ENCODE measurements at regions not wholly inside any gene's neighbourhood (a gene's known extent, or its start where the extent isn't known, plus 50 kb on each side); places are given as distances from the start of the nearest gene placed in this dataset.

- 36 to 54% methylated on average over 5 of the region's 5 CpGs for WGBS, 2 donors
- no peaks in the 10 kb centered on the region for H3K4me1 ChIP-seq
- TF ChIP-seq POLR2A (IDR thresholded peaks at IDR 0.05) (no peak), EP300 (IDR thresholded peaks at IDR 0.05) (no peak), CTCF (IDR thresholded peaks at IDR 0.05) (no peak)
- H3K27me3 ChIP-seq: no peaks in the 10 kb centered on the region
- H3K4me3 ChIP-seq: no peak overlapping the region
- no peak overlapping the region for H3K27ac ChIP-seq
- no peaks in the 10 kb centered on the region for H3K36me3 ChIP-seq
- H3K9me3 ChIP-seq: peaks cover 0 to 5% (median 0%) of the 10 kb centered on the region in 4 donors
- no peak for DNase-seq (ENCODE audit: low spot score in 2 of 2)
Observed at GRCh38 chr10:130491011-130491692, 355.0 kb downstream of the GLRX3 start.

DNA sequence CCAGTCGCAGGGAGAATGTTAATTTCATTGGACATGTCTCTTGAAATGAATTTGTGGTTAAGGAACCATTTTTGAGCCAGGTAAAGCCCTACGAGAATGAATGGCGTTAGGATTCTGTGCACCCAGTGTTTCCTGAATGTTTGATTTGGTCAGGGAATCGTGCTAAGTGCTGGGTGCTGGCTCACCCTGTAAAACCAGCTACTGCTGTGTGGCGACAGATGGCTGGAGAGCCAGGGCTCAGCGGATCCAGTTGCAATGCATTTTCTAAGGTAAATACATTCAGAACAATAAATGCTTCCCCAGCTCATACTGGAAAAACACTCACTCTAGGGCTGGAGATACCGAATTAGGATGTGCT is 355.5 kb downstream of the GLRX3 start:
- Histone ChIP-seq H3K4me3 (no peak overlapping the region), H3K27me3 (no peaks in the 10 kb centered on the region), H3K9me3 (peaks cover 0 to 7% (median 0%) of the 10 kb centered on the region in 4 donors), H3K4me1 (no peaks in the 10 kb centered on the region), H3K27ac (no peak overlapping the region), H3K36me3 (no peaks in the 10 kb centered on the region)
- 46 to 50% methylated on average over 7 of the region's 7 CpGs for WGBS, 2 donors
- DNase-seq (ENCODE audit: low spot score in 2 of 2): no peak
- TF ChIP-seq POLR2A (IDR thresholded peaks at IDR 0.05): no peak
- no peak for TF ChIP-seq EP300 (IDR thresholded peaks at IDR 0.05)
- no peak for TF ChIP-seq CTCF (IDR thresholded peaks at IDR 0.05)

DNA sequence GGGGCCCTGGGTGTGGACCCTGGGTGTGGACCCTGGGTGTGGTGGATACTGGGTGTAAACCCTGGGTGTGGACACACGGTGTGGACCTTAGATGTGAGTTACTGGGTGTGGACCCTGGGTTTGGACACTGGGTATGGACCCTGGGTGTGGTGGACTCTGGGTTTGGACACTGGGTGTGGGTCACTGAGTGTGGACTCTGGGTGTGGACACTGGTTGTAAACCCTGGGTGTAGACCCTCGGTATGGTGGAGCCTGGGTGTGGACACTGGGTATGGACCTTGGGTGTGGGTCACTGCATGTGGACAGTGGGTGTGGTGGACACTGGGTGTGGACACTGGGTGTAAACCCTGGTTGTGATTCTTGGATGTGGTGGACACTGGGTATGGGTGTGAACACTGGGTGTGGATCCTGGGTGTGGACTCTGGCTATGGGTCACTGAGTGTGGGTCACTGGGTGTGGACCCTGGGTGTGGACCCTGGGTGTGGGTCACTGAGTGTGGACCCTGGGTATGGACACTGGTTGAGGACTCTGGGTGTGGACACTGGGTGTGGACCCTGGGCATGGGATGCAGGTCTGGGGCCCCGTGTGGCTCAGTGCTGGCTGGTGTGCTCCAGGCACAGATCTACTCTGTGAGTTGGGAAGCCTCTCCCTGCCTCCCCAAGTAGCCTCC is 356.2 kb downstream of the GLRX3 start:
- Histone ChIP-seq H3K4me3 (no peak overlapping the region), H3K36me3 (no peaks in the 10 kb centered on the region), H3K27me3 (no peaks in the 10 kb centered on the region), H3K4me1 (no peaks in the 10 kb centered on the region), H3K9me3 (peaks cover 0 to 7% (median 0%) of the 10 kb centered on the region in 4 donors), H3K27ac (no peak overlapping the region)
- TF ChIP-seq POLR2A (IDR thresholded peaks at IDR 0.05) (no peak), CTCF (IDR thresholded peaks at IDR 0.05) (no peak), EP300 (IDR thresholded peaks at IDR 0.05) (no peak)
- no peak for DNase-seq (ENCODE audit: low spot score in 2 of 2)
- WGBS, 2 donors: 70 to 71% methylated on average over 3 of the region's 3 CpGs

DNA sequence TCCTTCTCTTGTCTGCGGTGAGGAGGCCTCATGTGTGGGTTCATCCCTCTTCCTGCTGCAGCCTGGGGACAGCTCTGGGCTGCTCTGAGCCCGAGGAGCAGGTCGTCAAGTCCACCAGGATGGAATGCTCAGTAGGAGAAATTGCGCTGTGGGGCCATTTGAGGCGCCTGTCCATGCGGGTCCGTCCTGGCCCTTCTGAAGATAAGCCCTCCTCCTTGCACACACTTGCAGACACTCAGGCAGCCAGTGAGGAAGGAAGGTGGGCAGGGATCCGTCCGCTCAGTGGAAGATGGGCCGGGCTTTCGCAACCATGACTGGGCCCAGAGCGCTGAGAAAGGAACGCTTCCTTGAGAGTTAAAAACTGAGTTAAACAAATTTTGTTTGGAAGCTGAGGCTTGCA is 356.8 kb downstream of the GLRX3 start:
- Histone ChIP-seq H3K4me1 (no peaks in the 10 kb centered on the region), H3K36me3 (no peaks in the 10 kb centered on the region), H3K9me3 (peaks cover 0 to 7% (median 0%) of the 10 kb centered on the region in 4 donors), H3K27ac (no peak overlapping the region), H3K27me3 (no peaks in the 10 kb centered on the region), H3K4me3 (no peak overlapping the region)
- 88 to 89% methylated on average over 13 of the region's 13 CpGs for WGBS, 2 donors
- no peak for DNase-seq (ENCODE audit: low spot score in 2 of 2)
- no peak for TF ChIP-seq CTCF (IDR thresholded peaks at IDR 0.05)
- no peak for TF ChIP-seq POLR2A (IDR thresholded peaks at IDR 0.05)
- no peak for TF ChIP-seq EP300 (IDR thresholded peaks at IDR 0.05)

- DNase-seq (ENCODE audit: low spot score in 2 of 2): no peak
- Histone ChIP-seq H3K4me3 (no peak overlapping the region), H3K27ac (no peak overlapping the region), H3K4me1 (no peaks in the 10 kb centered on the region), H3K27me3 (no peaks in the 10 kb centered on the region), H3K9me3 (peaks cover 0 to 7% (median 0%) of the 10 kb centered on the region in 4 donors), H3K36me3 (no peaks in the 10 kb centered on the region)
- WGBS, 2 donors: 36 to 46% methylated on average over 25 of the region's 25 CpGs
- TF ChIP-seq EP300 (IDR thresholded peaks at IDR 0.05) (no peak), CTCF (IDR thresholded peaks at IDR 0.05) (no peak)
Observed at GRCh38 chr10:130493446-130494145, 357.4 kb downstream of the GLRX3 start.
